Activated CD8-positive, alpha-beta memory T cell treated with anti-CD3 and anti-CD28 coated beads for 1 hour (primary cell): ENCODE measurements at regions not wholly inside any gene's neighbourhood (a gene's known extent, or its start where the extent isn't known, plus 50 kb on each side); places are given as distances from the start of the nearest gene placed in this dataset.
"Not testable (repeated sequence)": the region's sequence is repeated elsewhere in the genome, so short reads cannot be mapped to it uniquely, and the experiment has no call there.

Experiments
- DNase-seq, 2 donors: peaks; one replicate each; pipeline ENCODE4 v3.0.0-alpha.2; 2020; ENCODE audit warnings: low read depth in 1 of 2; ENCODE audit errors: extremely low read depth in 1 of 2

DNA sequence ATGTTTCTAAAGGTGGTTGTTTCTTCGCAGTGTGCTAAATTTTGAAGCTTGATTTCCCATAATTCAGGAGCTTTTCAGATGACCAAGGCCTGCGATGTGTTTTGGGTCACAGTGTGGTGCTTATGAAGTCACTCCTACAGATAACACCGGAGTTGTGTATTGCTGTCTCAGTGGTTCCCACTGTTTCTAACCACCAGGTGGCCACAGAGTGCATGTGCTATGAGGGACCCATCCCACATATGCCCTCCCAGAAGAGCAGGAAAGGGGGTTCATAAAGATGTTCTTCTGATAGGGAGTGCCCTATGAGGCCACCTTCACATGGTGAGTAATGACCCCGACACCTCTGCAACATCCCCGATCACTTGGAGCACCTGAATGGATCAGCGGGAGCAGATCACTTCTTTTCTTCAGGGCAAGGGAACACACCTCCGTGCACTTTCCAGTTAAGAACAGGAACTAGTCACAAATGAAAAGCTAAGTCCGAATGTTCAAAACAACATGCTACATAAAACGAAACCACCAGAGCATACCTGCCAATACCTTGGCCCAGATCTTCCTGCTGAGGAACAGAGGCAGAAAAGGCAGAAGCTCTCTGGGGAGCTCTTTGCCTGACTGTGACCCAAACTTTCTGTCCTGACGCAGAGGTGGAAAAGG lies 262.1 kb downstream of the FAM72C start:
- not testable (repeated sequence) for DNase-seq

DNA sequence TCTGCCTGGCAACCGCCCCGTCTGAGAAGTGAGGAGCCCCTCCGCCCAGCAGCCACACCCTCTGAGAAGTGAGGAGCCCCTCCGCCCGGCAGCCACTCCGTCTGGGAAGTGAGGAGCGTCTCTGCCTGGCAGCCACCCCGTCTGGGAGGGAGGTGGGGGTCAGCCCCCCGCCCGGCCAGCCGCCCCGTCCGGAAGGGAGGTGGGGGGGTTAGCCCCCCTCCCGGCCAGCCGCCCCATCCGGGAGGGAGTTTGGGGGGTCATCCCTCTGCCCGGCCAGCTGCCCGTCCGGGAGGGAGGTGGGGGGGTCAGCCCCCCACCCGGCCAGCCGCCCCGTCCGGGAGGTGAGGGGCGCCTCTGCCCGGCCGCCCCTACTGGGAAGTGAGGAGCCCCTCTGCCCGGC lies 269.0 kb downstream of the FAM72C start:
- not testable (repeated sequence) for DNase-seq

DNA sequence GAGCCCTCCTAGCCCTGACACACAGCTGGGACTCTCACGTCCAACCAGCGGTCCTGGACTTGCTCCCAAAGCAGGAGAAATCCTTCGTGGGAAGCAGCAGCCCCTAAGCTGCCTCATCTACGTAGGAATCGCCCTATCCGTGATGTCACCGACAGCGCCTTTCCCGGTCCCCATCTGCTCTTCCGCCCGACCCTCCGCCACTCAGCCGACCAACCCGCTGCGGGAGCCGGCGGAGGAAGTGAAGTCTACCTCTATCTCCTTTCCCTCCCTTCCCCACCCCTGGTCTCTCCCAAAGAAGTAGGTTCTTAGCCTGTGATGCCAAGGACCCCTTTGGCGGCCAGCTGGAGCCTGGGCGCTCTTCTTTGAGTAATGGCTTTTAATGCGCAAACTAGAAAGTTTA lies 272.1 kb downstream of the FAM72C start:
- no peak for DNase-seq

GRCh38 chr1:143699115-143699514 lies 272.7 kb downstream of the FAM72C start:
- no peak for DNase-seq

DNA sequence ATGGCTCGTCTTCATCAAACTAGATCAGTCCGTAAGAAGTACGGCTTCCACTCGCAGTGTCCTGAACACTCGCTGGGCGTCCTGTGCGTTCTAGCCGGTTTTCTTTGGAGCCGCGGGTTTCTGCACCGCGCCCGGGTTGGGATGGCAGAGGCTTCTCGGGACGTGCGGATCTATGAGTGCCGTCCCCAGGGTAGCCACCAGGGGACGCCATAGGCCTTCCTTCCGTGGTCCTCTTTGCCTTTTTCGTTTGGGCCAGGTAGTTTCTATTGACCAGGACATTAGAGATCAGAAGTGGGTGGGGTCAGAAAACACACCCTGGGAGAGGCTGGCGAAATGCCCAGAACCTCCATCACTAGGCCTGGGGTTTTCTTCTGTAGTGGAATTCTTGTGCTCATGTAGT lies 273.8 kb downstream of the FAM72C start:
- no peak for DNase-seq

DNA sequence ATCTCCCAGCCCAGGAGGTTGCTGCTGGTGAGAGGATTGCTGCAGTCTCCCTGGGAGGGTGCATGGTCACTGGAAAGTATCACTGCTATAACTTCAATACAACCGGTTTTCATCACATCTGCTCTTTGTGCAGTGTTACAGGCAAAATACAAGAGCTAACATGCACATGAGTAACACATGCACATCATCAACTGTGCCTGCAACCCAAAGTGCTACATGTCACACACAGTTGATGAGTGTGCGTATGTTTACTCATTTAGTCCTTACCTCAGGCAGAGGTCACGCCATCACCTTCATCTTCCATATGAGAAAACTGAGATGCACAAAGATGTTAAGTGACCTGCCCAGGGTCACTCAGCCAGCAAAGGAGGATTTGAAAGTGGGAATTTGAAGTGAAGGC lies 277.7 kb downstream of the FAM72C start:
- DNase-seq, result no peak

GRCh38 chr1:143691971-143692529 lies 279.7 kb downstream of the FAM72C start:
- DNase-seq, result no peak

DNA sequence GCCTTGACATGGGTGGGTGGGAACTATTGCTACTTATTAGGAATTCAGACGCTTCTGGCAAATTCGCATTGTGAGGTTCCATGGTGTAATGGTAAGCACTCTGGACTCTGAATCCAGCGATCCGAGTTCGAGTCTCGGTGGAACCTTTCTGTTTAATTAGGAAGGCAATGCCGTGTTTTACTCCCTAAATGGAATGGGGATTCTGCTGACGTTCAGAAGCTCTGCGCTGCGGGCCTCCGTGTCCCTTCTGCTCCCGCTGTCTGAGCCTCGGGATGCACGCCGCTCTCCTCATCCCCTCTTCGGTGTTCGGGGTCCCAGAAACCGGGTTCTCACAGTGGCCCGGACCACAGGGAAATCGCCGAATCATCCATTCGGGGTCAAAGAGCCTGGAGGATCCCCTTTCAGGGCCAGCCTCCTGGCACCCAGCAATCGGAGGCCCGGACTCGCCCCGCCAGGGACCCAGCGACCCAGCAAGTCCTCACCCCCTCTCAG lies 280.3 kb downstream of the FAM72C start:
- no peak for DNase-seq

DNA sequence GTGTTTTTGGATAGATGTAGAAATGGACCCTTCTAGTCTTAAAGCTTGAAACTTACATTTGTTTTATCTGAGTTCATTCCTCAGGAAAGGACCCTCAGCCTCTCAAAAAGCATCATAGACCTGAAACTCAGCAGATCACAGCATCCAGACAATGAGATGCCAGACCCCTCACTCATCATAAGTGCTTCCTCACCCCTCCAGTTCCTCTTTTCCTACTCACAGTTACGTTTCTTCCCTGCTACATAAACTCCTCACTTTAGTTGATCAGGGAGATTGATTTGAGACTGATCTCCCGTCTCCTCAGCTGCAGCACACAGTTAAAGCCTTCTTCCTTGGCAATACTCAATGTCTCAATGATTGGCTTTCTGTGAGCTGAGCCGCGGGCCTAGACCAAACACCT lies 282.0 kb downstream of the FAM72C start:
- DNase-seq, result no peak

- DNase-seq, result no peak
These were observed 291.5 kb downstream of the FAM72C start for GRCh38 chr1:143680304-143680703.

GRCh38 chr1:143672983-143673382 lies 298.8 kb downstream of the FAM72C start:
- DNase-seq, result no peak

DNA sequence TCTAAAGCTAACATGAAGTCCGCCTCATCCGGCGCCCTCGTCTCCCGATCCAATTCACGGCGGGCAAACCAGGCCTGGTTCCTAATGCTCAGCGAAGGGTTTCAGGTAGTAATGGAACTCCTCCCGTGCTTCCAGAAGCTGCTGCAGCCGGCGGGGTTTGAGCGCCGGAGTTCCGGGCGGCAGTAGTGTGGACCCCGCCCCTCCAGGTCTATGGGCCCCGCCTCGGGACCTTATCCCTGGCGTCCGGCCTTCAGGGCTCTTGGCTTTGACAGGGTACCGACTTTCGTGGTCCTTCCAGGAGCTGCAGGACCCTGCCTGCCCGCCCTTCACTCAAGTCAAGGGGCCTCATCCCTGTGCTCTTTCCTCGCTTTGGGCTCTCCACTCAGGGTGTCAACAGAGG lies 304.1 kb downstream of the FAM72C start:
- no peak for DNase-seq

DNA sequence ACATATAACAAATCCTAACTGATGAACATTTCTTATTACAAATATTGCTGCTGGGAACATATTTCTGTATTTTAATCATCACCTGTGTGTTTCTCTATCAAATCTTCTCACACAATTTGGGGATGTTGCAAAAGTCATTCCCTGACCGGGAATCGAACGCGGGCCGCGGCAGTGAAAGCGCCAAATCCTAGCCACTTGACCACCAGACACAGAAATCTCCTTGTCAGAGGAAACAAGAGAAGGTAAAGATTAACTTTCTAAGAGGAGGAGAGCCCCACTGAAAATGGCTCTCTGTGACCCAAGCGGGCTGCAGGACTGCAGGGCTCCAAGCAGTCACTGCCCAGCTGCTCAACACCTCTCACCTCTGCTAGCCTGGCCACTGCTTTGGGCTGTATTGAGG lies 304.9 kb downstream of the FAM72C start:
- no peak for DNase-seq

- DNase-seq, result no peak
These were observed 306.2 kb downstream of the FAM72C start for GRCh38 chr1:143665606-143666005.

DNA sequence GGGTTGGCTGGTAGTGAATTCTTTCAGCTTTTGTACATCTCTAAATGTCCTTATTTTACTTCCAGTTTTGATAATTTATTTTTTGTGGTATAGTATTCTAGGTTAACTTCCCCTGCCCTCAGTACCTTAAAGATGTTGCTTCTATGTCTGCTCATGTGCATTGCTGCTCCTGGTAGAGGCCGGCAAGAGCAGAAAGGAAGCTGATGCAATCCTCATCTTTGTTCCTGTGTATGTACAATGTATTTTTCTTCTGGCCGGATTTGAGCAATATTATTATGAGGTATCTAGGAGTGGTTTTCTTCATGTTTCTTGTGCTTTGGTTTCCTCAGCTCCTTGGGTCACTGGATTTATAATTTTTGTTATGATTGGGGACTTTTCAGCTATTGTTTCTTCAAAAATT lies 308.7 kb downstream of the FAM72C start:
- DNase-seq, result not testable (repeated sequence)

DNA sequence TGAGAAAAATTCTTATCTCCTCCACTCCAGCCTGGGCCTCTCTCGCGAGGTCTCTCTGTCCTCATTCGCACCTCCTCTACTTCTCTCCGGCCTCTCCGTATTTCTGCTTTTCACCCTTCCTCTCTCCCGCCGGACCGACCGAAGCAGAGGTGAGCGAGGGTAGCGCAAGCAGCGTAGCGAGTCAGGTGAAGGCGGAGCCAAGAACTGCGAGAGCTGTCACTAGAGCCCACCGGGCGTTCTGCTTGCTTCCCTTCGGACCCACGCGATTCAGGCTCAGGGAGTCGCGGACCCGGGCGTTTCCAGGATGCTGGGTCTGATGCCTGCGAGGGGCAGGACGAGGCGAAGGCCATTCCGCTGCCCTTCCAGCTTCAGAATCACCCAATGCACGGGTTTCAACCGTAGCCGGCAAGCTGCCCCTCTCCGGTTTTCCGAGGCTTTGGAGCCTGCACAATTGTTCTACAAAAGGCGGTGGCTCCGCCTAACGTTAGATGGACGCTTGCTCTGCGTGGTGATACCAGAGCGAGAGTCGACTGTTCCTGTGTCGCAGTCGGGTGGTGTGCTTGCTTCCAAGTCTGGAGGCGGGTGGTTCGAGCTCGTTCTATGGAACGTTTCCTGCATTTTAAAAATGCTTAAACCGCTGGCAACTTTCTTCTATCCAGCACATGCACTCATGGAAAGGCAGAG lies 310.2 kb downstream of the FAM72C start:
- DNase-seq, result no peak

GRCh38 chr1:143660354-143660941 lies 311.3 kb downstream of the FAM72C start:
- DNase-seq, result no peak

DNA sequence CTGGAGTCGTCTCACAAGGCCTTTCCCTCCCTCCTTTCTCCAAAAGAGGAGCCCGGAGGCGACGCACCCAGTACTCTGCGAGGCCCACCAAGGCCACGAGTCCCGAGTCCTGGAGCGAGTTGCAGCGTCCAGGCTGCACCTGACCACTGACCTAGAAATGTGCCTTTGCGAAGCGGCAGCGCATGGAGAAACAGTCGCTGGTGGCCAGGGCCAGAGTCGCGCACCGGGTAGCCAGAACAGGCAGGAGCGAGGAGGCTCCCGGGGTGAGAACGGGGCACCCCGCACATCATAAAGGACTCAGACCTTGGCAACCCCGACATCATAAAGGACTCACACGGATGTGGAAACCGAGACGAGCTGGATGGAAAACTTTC lies 318.4 kb downstream of the FAM72C start:
- no peak for DNase-seq

DNA sequence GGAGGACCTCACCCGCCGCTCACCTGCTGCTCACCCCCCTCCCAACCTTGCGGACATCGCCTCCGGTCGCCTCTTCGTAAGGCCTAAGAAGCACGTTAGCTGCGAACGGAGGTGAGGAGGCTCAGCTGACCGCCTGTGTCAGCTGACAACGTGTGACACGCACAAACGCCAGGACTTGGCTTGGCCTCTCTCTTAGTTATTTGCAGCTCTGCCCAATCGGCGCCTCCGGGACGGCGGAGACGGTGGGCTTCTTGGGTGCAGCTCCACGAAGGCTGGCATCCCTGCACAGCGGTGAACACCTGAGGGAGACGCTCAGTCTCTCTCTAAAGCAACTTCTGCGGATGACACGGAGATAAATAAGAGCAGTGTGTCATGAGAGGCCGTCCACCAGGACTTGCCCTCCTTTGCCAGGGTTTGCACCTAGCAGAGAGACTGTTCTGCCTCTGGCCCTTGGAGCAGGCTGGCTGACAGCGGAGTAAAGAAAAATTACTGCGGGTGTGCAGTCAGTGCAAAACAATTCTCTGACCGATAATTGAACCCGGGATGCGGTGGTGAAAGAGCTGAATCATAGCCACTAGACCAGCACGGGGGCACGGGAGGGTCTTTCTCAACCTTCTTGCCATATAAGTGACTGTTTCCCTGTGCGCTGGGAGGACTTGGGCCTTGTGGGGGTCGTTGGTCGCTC lies 318.9 kb downstream of the FAM72C start:
- no peak for DNase-seq

DNA sequence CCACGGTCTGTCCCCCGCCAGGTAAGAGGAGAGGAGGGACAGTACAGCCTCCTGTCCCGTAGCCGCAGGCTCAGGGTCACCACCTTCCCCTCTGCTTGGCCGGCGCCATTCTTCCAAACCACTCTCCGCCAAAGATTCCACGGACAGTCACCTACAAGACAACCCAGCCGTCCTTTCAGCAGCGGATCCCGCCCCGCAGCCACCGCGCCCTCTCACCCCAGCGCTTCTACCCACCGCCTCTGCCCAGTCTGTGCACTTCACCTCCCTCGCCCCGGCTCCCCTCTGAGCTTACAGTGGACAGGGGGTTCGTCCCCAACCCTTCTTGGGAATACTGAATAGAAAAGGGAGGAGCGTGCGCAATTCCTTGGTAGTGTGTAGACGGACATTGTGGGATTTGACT lies 319.6 kb downstream of the FAM72C start:
- no peak for DNase-seq

DNA sequence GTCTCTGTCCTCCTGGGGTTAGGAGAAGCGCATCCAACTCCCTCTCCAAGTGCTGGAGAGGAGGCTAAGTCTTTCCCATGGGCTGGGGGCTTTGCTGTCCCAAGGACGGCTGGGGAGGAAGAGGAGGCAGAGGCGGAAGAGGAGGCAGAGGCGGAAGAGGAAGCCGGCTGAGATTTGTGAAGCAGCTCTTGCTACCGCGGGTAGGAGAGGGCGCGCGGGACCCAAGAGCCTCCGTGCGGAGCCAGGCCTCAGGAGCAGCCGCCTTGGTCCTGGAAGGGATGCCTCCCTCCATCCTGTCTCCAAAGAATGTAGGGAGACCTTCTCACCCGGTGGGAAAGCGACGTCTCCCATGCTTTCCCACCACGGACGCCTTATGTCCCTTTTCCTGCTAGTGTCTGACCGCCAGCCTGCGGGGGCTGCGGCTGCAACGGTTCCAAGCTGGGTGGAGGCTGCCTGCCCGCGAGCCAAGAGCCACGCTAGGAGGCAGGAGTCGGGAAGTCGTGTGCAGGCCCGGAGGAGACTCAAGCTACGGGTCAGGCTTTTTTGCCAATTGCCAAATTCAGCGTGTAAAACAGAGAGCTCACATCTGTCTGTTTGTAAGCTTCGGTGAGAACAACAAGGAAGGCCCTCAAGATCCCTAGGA lies 320.3 kb downstream of the FAM72C start:
- no peak for DNase-seq
